IMR-90 (cell line): ENCODE measurements at regions not wholly inside any gene's neighbourhood (a gene's known extent, or its start where the extent isn't known, plus 50 kb on each side); places are given as distances from the start of the nearest gene placed in this dataset.

Experiments
- ATAC-seq: fragments of 200-7000 bp; cut with Tn5 transposase; 2 replicates; pipeline ENCODE4 v1.9.1; 2020; ENCODE audit warnings: low read depth, mild to moderate bottlenecking, moderate library complexity
- BruUV-seq: library from RNA; stranded (reverse); fragments of 400-500 nt; replicated peaks from 2 replicates; lab custom pipeline; 2021; lab: Mats Ljungman, UMichigan
- CTCF ChIA-PET: fragments of 300-600 bp; formaldehyde crosslinking; extraction: SDS; loops from one replicate; lab custom pipeline; 2021; ENCODE audit warnings: antibody characterized with exemption; lab: Yijun Ruan, JAX
- POLR2A ChIA-PET: fragments of 300-600 bp; sonication (Branson Sonifier 250); formaldehyde crosslinking; loops from one replicate; lab custom pipeline; 2022; ENCODE audit warnings: antibody characterized with exemption; ENCODE audit not compliant: unreplicated experiment; lab: Charles Lee
- DNase-seq: peaks from one replicate; pipeline ENCODE4 v3.0.0; 2013
- H2AFZ ChIP-seq: replicated peaks from 2 replicates; pipeline ENCODE3; 2013; ENCODE audit warnings: low read length, mild to moderate bottlenecking; ENCODE audit not compliant: poor library complexity
- H2AK5ac ChIP-seq: 2 replicates; pipeline ENCODE4 v1.6.1; 2013; ENCODE audit warnings: low read depth, low read length, inconsistent platforms
- H2AK9ac ChIP-seq: replicated peaks from 2 replicates; pipeline ENCODE3; 2013; ENCODE audit warnings: mild to moderate bottlenecking, low read depth, low read length, moderate library complexity; ENCODE audit not compliant: poor library complexity
- H2BK120ac ChIP-seq: 2 replicates; pipeline ENCODE4 v1.6.1; 2013; ENCODE audit warnings: low read depth, low read length, inconsistent platforms
- H2BK15ac ChIP-seq: 3 replicates; pipeline ENCODE4 v1.6.1; 2013; ENCODE audit warnings: low read depth, low read length, inconsistent platforms
- H2BK20ac ChIP-seq: 2 replicates; pipeline ENCODE4 v1.6.1; 2013; ENCODE audit warnings: low read depth, mild to moderate bottlenecking, inconsistent platforms, low read length, moderate library complexity
- H2BK5ac ChIP-seq: 2 replicates; pipeline ENCODE4 v1.6.1; 2013; ENCODE audit warnings: mild to moderate bottlenecking, low read depth, low read length, inconsistent platforms; ENCODE audit not compliant: poor library complexity, severe bottlenecking
- H3K14ac ChIP-seq: replicated peaks from 2 replicates; pipeline ENCODE4 v1.6.1; 2013; ENCODE audit warnings: low read depth, low read length, inconsistent platforms
- H3K18ac ChIP-seq: 2 replicates; pipeline ENCODE4 v1.6.1; 2013; ENCODE audit warnings: low read depth, low read length, control low read depth
- H3K23ac ChIP-seq: 2 replicates; pipeline ENCODE4 v1.6.1; 2013; ENCODE audit warnings: low read depth, low read length, inconsistent platforms
- H3K27ac ChIP-seq: 2 replicates; pipeline ENCODE4 v1.5.1; 2013; ENCODE audit warnings: mild to moderate bottlenecking, control low read depth, low read length; ENCODE audit not compliant: insufficient read depth
- H3K27me3 ChIP-seq: 2 replicates; pipeline ENCODE4 v1.6.1; 2013; ENCODE audit warnings: low read length; ENCODE audit not compliant: control insufficient read depth, insufficient read depth
- H3K36me3 ChIP-seq: 2 replicates; pipeline ENCODE4 v1.6.1; 2013; ENCODE audit warnings: low read length, mixed read lengths; ENCODE audit not compliant: control insufficient read depth, insufficient read depth
- H3K4ac ChIP-seq: 2 replicates; pipeline ENCODE4 v1.6.1; 2013; ENCODE audit warnings: low read depth, low read length, inconsistent platforms
- H3K4me1 ChIP-seq: 2 replicates; pipeline ENCODE4 v1.6.1; 2013; ENCODE audit warnings: low read length, mixed read lengths; ENCODE audit not compliant: control insufficient read depth, insufficient read depth
- H3K4me2 ChIP-seq: 2 replicates; pipeline ENCODE4 v1.6.1; 2013; ENCODE audit warnings: low read depth, mild to moderate bottlenecking, control low read depth, low read length, moderate library complexity
- H3K4me3 ChIP-seq: 2 replicates; pipeline ENCODE4 v1.5.1; 2013; ENCODE audit warnings: low read depth, mild to moderate bottlenecking, control low read depth, low read length, moderate library complexity; ENCODE audit not compliant: insufficient read depth
- H3K56ac ChIP-seq: 2 replicates; pipeline ENCODE4 v1.6.1; 2013; ENCODE audit warnings: low read length, inconsistent platforms; ENCODE audit not compliant: insufficient read depth; ENCODE audit errors: extremely low read depth
- H3K79me1 ChIP-seq, 2 experiments: 2 replicates each; pipeline ENCODE4 v1.6.1; 2013; ENCODE audit warnings: low read length in 2 of 2, inconsistent platforms in 1 of 2, low read depth in 1 of 2
- H3K9ac ChIP-seq: 2 replicates; pipeline ENCODE4 v1.6.1; 2013; ENCODE audit warnings: low read depth, low read length, control low read depth
- H3K9me1 ChIP-seq: 2 replicates; pipeline ENCODE4 v1.6.1; 2013; ENCODE audit warnings: low read length, inconsistent platforms; ENCODE audit not compliant: insufficient read depth
- H3K9me3 ChIP-seq: 2 replicates; pipeline ENCODE4 v1.6.1; 2013; ENCODE audit warnings: low read length; ENCODE audit not compliant: control insufficient read depth, insufficient read depth
- H4K20me1 ChIP-seq: 2 replicates; pipeline ENCODE4 v1.6.1; 2013; ENCODE audit warnings: low read length, inconsistent platforms; ENCODE audit not compliant: insufficient read depth
- H4K5ac ChIP-seq: 2 replicates; pipeline ENCODE4 v1.6.1; 2013; ENCODE audit warnings: mild to moderate bottlenecking, low read depth, low read length, control low read depth
- H4K8ac ChIP-seq, 2 experiments: 2 replicates each; pipeline ENCODE4 v1.6.1; 2013; ENCODE audit warnings: low read depth in 2 of 2, low read length in 2 of 2, control low read depth in 1 of 2, inconsistent platforms in 1 of 2
- H4K91ac ChIP-seq: 2 replicates; pipeline ENCODE4 v1.6.1; 2013; ENCODE audit warnings: low read depth, low read length, inconsistent platforms; ENCODE audit not compliant: insufficient read depth
- BHLHE40 ChIP-seq: fragments of 150-350 bp; IDR thresholded peaks from 2 replicates; pipeline ENCODE4 v1.6.1; 2016; ENCODE audit warnings: mild to moderate bottlenecking, low read depth, low read length
- CEBPB ChIP-seq: IDR thresholded peaks from 2 replicates; pipeline ENCODE4 v1.6.1; 2012; ENCODE audit warnings: low read depth, low read length, improper control_type of control experiment
- CHD1 ChIP-seq: IDR thresholded peaks from 2 replicates; pipeline ENCODE4 v1.6.1; 2012; ENCODE audit warnings: low read depth, low read length, improper control_type of control experiment
- CTCF ChIP-seq: conservative IDR thresholded peaks from 2 replicates; pipeline ENCODE4 v1.5.1; 2012; ENCODE audit warnings: mild to moderate bottlenecking, low read depth, low read length, improper control_type of control experiment
- ELK1 ChIP-seq: fragments of 150-350 bp; IDR thresholded peaks from 2 replicates; pipeline ENCODE4 v1.6.1; 2016; ENCODE audit warnings: low read depth, mild to moderate bottlenecking, low read length, moderate library complexity, borderline replicate concordance
- FOS ChIP-seq: fragments of 150-350 bp; IDR thresholded peaks from 2 replicates; pipeline ENCODE4 v1.6.1; 2016; ENCODE audit warnings: low read depth, low read length
- MAFK ChIP-seq: IDR thresholded peaks from 2 replicates; pipeline ENCODE4 v1.6.1; 2012; ENCODE audit warnings: low read depth, low read length, improper control_type of control experiment
- MAZ ChIP-seq: IDR thresholded peaks from 2 replicates; pipeline ENCODE4 v1.6.1; 2012; ENCODE audit warnings: low read depth, mild to moderate bottlenecking, low read length, improper control_type of control experiment, moderate library complexity, borderline replicate concordance
- MXI1 ChIP-seq: IDR thresholded peaks from 2 replicates; pipeline ENCODE4 v1.6.1; 2012; ENCODE audit warnings: low read depth, mild to moderate bottlenecking, low read length, moderate library complexity, borderline replicate concordance
- NFE2L2 ChIP-seq: fragments of 150-350 bp; IDR thresholded peaks from 2 replicates; pipeline ENCODE4 v1.6.1; 2016; ENCODE audit warnings: low read depth, mild to moderate bottlenecking, low read length
- POLR2A ChIP-seq: IDR thresholded peaks from 2 replicates; pipeline ENCODE4 v1.6.1; 2012; ENCODE audit warnings: mild to moderate bottlenecking, low read depth, low read length
- RAD21 ChIP-seq: IDR thresholded peaks from 2 replicates; pipeline ENCODE4 v1.6.1; 2012; ENCODE audit warnings: low read length, improper control_type of control experiment
- RCOR1 ChIP-seq: IDR thresholded peaks from 2 replicates; pipeline ENCODE4 v1.6.1; 2012; ENCODE audit warnings: mild to moderate bottlenecking, low read length, improper control_type of control experiment; ENCODE audit not compliant: insufficient replicate concordance
- RFX5 ChIP-seq: IDR thresholded peaks from 2 replicates; pipeline ENCODE4 v1.8.0; 2012; ENCODE audit warnings: low read depth, mild to moderate bottlenecking, low read length, moderate library complexity
- SMC3 ChIP-seq: fragments of 150-350 bp; IDR thresholded peaks from 2 replicates; pipeline ENCODE4 v1.6.1; 2016; ENCODE audit warnings: low read depth, mild to moderate bottlenecking, antibody characterized with exemption, low read length, moderate library complexity
- USF2 ChIP-seq: fragments of 150-350 bp; IDR thresholded peaks from 2 replicates; pipeline ENCODE4 v1.6.1; 2017; ENCODE audit warnings: mild to moderate bottlenecking, antibody characterized with exemption, low read length, low read depth
- WGBS, 2 experiments: methylation state at CpG; one replicate each; pipeline versions ENCODE4 v1.1.5 to v1.1.7; 2013; ENCODE audit warnings: missing lambda C conversion rate in 2 of 2; ENCODE audit not compliant: insufficient read length in 1 of 2; ENCODE audit errors: extremely low coverage in 2 of 2; 5-methylcytosine and 5-hydroxymethylcytosine counted together
- dilution Hi-C: fragments of 300-500 bp; cut with HindIII; formaldehyde crosslinking; loops from one replicate; pipeline ENCODE4 v1.14.3; 2018; ENCODE audit warnings: low sequenced_read_pairs; ENCODE audit not compliant: unreplicated experiment
- in situ Hi-C: fragments of 300-500 bp; cut with MboI; formaldehyde crosslinking; loops from 3 replicates; pipeline ENCODE4 v1.14.3; 2019; ENCODE audit warnings: low sequenced_read_pairs, inconsistent platforms, mixed read lengths
- intact Hi-C: fragments of 100-400 bp; cut with micrococcal nuclease; formaldehyde crosslinking; loops from 2 replicates; pipeline ENCODE4 v1.10.0; 2022

GRCh38 chr22:19652316-19652715, 62.0 kb upstream of the SEPTIN5 start:
- peaks cover 7% of the 10 kb centered on the region for H3K9me3 ChIP-seq
- no peaks in the 10 kb centered on the region for H3K79me1 ChIP-seq
- intact Hi-C loops (no loop called here), in situ Hi-C loops (no loop called here), dilution Hi-C loops (no loop called here)
- no peak overlapping the region for H2AFZ ChIP-seq
- TF ChIP-seq MAZ, result no peak
- no peak for TF ChIP-seq POLR2A
- TF ChIP-seq RCOR1, result no peak
- TF ChIP-seq FOS, result no peak
- TF ChIP-seq CHD1, result no peak
- no peak for TF ChIP-seq NFE2L2
- no peak for TF ChIP-seq CTCF
- no peak for TF ChIP-seq RAD21
- no peak for TF ChIP-seq CEBPB
- TF ChIP-seq SMC3, result no peak
- TF ChIP-seq RFX5, result no peak
- TF ChIP-seq MXI1, result no peak
- TF ChIP-seq ELK1, result no peak
- no peak for TF ChIP-seq USF2
- TF ChIP-seq MAFK, result no peak
- no peak for TF ChIP-seq BHLHE40
- no peak for ATAC-seq
- no peak overlapping the region for H4K8ac ChIP-seq
- no peak overlapping the region for H3K56ac ChIP-seq
- WGBS, 2 experiments, result 11% methylated on average over 3 of the region's 6 CpGs; no CpG with 5 or more reads in 1 of the 2 experiments
- POLR2A ChIA-PET, result no interaction called here
- no peaks in the 10 kb centered on the region for H3K4me1 ChIP-seq
- no peak overlapping the region for H2BK5ac ChIP-seq
- no peak overlapping the region for H3K14ac ChIP-seq
- no TSS peak for BruUV-seq
- CTCF ChIA-PET, result no interaction called here
- H3K9ac ChIP-seq, result no peak overlapping the region
- H2AK9ac ChIP-seq, result no peak overlapping the region
- H3K36me3 ChIP-seq, result no peaks in the 10 kb centered on the region
- no peak overlapping the region for H4K91ac ChIP-seq
- H3K23ac ChIP-seq, result no peak overlapping the region
- H3K4ac ChIP-seq, result no peak overlapping the region
- no peak overlapping the region for H2BK120ac ChIP-seq
- H2BK15ac ChIP-seq, result no peak overlapping the region
- H3K27ac ChIP-seq, result no peak overlapping the region
- no peak overlapping the region for H3K18ac ChIP-seq
- no peak overlapping the region for H3K4me3 ChIP-seq
- H3K4me2 ChIP-seq, result no peak overlapping the region
- peaks cover 4% of the 10 kb centered on the region for H3K27me3 ChIP-seq
- H4K20me1 ChIP-seq, result no peaks in the 10 kb centered on the region
- no peak overlapping the region for H4K5ac ChIP-seq
- H2AK5ac ChIP-seq, result no peak overlapping the region
- DNase-seq, result no peak
- no peaks in the 10 kb centered on the region for H3K9me1 ChIP-seq
- H2BK20ac ChIP-seq, result no peak overlapping the region
